HG02884 (cell line): ENCODE measurements at regions not wholly inside any gene's neighbourhood (a gene's known extent, or its start where the extent isn't known, plus 50 kb on each side); places are given as distances from the start of the nearest gene placed in this dataset.
"Not testable (repeated sequence)": the region's sequence is repeated elsewhere in the genome, so short reads cannot be mapped to it uniquely, and the experiment has no call there.

Experiments
- ATAC-seq: cut with Tn5 transposase; IDR thresholded peaks from one replicate; pipeline ENCODE4 v1.9.1; 2021; ENCODE audit warnings: mild to moderate bottlenecking, moderate library complexity; ENCODE audit not compliant: unreplicated experiment

- no peak for ATAC-seq
Measured at GRCh38 chr7:148507787-148508186, 82.8 kb upstream of the C7orf33 start.

DNA sequence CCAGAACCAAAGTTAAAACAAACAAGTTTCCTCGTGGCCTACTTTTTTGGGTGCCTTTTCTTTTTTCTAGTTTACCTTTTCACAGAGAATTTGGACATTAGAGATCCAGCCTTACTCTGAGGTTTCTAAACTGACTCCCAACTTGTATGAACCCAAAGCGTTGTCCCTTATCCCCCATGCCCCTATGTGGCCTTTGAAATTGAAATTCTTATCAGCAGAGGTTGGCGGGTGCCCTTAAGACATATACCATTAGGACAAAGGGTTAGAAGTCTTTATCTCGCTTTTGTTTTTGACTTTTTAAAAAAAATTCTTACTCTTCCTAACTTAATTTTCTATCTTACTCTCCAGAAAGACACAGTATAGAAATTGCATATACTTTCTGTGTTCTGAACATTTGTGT is 76.3 kb upstream of the C7orf33 start:
- no peak for ATAC-seq

DNA sequence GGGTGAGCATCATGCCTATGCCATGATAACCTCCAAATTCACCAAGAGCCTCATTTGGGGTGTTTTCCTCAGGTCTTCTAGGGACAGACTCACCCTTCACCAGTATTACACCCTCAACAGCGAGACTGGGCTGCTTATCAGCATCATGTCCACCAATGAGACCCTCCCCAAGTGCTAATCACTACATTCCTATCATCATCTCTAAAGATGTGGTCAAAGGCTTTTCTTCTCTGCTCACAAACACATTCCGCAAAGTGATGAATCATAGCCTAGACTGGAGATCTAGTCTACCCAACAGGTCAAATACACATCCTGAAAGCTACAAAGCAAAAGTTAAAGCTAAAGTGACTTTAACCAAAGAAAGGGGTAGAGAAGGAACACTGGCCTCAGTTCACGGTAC is 75.3 kb upstream of the C7orf33 start:
- ATAC-seq = no peak

GRCh38 chr7:148515728-148516695 is 74.6 kb upstream of the C7orf33 start:
- no peak for ATAC-seq

DNA sequence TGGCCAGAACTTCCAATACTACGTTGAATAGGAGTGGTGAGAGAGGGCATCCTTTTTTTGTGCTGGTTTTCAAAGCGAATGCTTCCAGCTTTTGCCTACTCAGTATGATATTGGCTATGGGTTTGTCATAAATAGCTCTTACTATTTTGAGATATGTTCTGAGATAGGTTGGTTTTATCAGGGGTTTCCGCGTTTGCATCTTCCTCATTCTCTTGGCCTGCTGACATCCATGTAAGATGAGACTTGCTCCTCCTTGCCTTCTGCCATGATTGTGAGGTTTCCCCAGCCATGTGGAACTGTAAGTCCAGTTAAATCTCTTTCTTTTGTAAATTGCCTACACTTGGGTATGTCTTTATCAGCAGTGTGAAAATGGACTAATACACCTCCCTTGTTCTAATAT is 71.2 kb upstream of the C7orf33 start:
- not testable (repeated sequence) for ATAC-seq

DNA sequence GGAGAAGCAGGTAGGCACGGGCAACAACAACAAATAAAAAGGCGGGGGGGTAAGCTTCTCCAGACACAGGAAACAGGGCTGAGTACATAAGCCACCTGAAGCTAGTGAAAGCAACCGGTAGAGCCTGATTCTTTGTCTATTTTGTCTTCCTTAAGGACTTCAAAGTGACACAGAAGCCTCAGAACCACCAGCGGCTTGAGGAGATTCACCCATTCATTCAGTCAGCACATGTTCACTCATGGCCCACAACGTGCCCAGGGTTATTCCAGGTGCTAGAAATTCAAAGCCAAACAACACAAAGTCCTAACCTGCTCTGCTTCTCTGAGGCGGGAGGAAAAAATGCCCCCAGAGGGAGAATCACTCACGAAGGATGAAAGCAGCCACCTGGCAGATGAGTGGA is 69.3 kb upstream of the C7orf33 start:
- no peak for ATAC-seq

GRCh38 chr7:148523550-148523949 is 67.0 kb upstream of the C7orf33 start:
- no peak for ATAC-seq

DNA sequence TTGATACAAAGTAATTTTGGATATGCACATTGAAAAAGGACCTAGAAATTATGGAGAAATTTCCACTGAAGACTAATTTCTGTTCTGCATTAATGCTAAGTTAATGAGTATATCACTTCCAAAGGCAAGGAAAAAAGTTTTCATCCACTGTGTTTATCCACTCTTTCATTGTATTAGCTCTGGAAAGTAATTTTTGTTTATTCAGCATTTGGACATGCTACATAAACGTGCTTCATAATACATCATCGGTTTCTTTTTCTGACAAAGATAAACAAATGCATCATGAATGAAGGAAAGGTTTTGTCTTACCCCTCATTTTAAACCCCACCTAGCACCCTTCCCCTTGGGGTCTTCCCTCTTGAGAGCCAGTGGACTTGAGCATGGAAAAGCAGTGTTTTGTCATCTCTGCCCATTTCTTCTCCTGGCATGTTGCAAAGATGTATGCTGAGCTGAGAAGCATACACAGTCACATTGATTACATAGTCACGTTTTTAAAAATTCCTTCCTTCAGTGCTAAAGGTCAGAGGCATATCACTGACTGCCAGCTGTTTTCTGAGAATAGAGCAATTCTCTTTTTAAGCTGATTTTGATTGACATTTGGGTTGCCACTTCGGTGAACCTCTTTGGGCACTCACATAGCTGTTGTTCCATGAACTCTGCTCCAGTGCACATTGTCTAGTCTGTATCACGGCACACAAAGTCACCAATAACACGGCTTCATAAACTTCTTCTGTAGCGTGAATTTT is 65.9 kb upstream of the C7orf33 start:
- ATAC-seq = no peak

- peak; percentile 97 for ATAC-seq
Measured at GRCh38 chr7:148527717-148528168, 62.8 kb upstream of the C7orf33 start.

GRCh38 chr7:148535217-148535616 is 55.3 kb upstream of the C7orf33 start:
- peak; percentile 75 for ATAC-seq

- ATAC-seq = no peak
Measured at GRCh38 chr7:148537435-148537834, 53.1 kb upstream of the C7orf33 start.

- no peak for ATAC-seq
Measured at GRCh38 chr7:148540041-148540738, 50.4 kb upstream of the C7orf33 start.
